IPS-NIHi7 (cell line): ENCODE measurements at regions not wholly inside any gene's neighbourhood (a gene's known extent, or its start where the extent isn't known, plus 50 kb on each side); places are given as distances from the start of the nearest gene placed in this dataset.

ENCODE experiments used
- DNase-seq: peaks from one replicate; pipeline ENCODE4 v3.0.0; 2012; ENCODE audit warnings: mixed read lengths; ENCODE audit errors: extremely low spot score

- no peak for DNase-seq
Measured at GRCh38 chr10:118175148-118175547, 128.4 kb upstream of the RAB11FIP2 start.

- DNase-seq: no peak
Measured at GRCh38 chr10:118173296-118173695, 126.6 kb upstream of the RAB11FIP2 start.

GRCh38 chr10:118171861-118172260, 125.1 kb upstream of the RAB11FIP2 start:
- no peak for DNase-seq

GRCh38 chr10:118167056-118167700, 120.4 kb upstream of the RAB11FIP2 start:
- no peak for DNase-seq

DNA sequence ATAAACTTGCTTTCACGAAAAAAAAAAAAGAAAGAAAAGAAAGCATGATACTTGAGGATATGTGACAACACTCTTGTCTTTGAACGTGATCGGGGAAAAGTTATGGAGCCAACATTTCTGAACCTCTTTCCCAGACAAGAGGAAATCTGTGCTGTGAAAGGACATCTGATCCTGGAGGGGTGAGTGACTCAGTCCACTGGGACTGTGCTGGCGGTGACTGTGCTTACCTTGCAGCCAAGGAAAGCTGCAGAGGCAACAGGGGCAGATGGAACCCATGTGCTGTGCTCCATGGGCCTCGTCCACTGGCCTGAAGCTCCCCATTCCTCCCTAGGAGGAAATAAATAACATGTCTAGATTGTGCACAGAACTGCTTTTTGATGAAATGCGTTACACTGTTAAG, 116.5 kb upstream of the RAB11FIP2 start:
- DNase-seq: no peak

DNA sequence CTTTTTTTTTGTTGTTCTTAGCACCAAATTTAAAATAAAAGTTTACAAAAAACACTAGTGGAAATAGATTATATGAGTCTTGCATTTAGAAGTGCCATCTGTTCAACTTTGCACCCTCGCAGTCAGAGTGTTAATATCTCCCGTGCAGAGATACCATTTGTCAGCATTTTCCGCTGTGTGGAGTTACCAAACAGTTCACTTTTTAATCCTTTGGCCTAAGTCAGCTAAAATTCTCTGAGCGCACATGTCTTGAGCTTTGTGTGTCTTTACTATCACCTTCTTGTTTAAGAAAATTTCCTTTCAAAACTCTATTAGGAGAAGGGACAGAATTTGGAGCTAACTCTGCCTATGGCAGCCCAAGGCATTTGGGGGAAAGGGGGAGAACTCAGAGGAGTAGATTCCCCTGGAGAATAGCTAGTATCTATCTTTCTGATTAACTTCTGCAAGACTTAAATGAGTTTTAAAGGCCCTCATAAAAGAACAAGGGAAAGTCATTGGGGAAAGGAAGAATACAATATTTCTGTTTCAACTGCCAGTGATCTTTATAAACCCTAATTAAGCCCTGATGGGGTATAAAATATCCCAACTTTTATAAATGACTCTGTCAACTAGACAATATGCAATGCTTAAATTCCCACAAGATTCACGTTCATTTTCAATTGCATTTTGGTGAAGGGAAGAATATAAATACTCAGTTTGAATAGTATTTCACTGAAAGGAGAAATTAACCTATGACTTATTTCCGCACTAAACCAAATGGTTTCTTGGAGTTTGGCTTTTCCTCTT, 114.9 kb upstream of the RAB11FIP2 start:
- no peak for DNase-seq

DNA sequence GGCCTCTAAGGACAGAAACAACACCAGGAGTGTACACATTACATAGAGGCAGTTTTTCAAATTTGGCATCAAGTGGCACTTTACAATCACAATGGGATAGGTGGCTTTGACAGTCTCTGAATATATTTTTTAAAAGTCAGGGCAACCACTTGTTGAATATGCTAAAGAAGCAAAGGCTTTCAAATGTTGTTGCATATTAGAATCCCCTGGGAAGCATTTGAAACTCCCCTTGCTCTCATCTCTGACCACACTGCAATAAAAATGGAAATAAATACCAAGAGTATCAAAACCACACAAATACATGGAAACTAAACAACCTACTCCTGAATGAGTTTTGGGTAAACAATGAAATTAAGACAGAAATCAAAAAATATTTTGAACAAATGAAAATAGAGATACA, 106.5 kb upstream of the RAB11FIP2 start:
- no peak for DNase-seq

DNA sequence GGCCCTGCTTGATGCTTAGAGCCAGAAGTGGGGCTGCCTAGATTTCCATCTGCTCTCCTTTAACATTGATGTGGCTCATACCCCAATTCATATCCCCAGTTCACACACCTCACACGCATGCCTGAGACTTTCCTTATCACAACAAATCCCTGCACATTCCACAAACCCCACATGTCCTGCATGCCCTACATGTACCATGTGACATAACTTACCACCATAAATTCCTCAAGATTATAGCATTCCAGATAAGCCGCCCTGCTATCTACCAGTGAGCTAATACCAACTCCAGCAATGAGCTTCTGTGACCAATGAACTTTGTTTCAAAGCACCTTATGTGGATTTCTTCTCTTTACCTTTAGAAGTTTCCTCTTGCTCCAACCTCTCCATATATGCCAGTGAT, 104.7 kb upstream of the RAB11FIP2 start:
- DNase-seq: no peak

GRCh38 chr10:118148247-118148646, 101.5 kb upstream of the RAB11FIP2 start:
- no peak for DNase-seq

GRCh38 chr10:118145256-118145655, 98.5 kb upstream of the RAB11FIP2 start:
- no peak for DNase-seq

DNA sequence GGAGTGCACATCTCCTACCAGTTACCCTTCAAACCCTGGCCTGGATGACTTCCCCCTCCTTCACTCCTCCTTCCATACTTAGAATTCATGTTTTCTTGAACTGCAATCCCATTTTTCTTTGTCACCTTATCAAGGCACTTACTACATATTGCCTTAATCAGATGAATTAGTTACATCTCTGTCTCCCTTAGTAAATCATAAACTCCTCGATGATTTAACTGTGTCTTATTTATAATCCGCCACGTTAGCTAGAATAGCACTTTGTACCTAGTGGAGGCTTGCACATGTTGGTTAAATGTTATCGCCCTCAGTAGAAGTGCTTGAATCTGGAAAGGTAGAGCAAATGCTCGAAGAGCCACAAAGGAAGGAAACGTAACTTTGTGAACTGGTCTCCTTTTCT, 94.7 kb upstream of the RAB11FIP2 start:
- DNase-seq: no peak

DNA sequence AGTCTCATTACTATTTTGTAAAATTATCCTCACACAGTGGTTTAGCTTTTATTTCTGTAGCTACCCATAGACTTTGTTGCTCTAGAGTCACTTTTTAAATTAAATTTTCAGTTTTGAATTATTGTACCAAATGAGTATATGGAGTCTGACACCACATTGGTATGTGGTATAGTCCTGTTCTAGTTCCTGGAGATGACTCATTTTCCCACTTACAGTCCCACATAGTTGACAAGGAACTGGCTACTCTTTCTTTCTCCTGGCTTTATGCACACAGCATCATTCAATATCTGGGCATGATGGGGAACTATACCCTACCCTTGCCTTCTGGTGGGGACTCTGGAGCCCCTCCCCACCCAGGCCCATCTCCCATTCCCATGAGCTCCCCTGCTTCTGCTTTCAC, 92.6 kb upstream of the RAB11FIP2 start:
- DNase-seq: no peak

DNA sequence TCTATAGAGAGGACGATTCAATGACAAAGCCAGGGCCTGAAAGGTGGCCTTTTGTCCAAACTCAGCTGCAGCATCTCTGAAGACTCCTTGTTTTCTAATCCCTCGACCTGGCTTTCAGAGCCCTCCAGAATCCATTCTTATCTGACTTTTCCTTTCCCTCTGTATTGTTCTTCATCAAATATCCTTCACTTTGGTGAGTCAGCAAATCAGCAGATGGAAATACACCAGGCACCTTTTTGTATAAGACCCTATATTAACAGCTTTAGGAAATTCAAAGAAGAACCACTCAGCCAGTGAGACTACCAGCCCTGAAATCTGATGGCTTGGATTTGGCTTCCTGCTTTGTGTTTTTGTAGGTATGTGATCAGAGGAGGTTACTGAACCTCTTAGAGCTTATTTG, 81.9 kb upstream of the RAB11FIP2 start:
- DNase-seq: no peak

DNA sequence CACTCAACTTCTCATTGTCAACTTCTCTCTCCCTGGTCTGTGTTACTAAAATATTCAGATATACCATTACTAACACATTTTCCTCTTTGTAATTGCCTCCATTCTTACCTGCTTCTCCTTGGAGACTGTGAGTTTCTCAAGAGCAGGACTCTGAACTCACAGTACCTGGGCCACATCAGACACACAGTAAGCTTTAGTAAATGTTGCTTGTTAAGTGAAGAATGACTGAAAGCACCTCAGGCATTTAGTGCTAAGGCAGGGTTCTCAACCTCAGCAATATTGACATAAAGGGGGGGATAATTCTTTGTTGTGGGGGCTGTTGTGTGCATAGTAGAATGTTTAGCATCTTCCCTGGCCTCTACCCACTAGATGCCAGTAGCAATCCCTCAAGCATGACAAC, 72.0 kb upstream of the RAB11FIP2 start:
- no peak for DNase-seq

DNA sequence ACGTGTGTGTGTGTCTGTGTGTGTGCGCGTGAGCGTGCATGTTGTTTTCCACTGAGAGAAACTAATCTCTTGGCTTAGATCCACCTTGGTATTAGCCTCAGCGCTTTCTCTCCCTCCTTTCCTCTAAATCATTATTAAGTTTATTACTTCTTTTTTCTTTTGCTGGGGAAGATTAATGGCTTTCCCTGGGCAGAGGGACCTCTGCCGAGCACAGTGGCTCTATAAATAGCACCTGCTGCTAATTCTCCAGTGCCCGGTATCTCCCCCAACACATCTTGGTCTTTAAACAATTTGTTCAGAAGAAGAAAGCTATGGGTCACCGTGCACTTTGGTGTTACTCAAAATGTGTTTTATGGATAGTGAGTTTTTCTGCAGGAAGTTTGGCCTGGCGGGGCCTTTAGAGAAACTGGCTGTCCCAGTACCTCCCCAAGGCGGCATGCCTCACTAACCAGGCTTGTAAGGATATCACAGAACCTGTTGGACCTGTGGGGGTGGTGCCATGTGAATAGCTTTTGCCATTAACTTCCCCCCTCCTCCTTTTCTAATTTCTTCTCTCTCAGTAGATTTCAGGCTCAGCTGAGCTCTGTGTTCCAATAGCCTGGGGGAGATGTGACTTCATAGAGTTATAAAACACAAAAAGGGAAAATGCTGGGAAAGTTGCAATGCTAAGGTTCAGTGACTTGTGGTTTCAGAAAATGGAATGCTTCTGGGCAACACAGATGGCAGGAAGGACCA, 70.1 kb upstream of the RAB11FIP2 start:
- DNase-seq: no peak

- DNase-seq: no peak
Measured at GRCh38 chr10:118116362-118116714, 69.6 kb upstream of the RAB11FIP2 start.

- no peak for DNase-seq
Measured at GRCh38 chr10:118115701-118116100, 69.0 kb upstream of the RAB11FIP2 start.

DNA sequence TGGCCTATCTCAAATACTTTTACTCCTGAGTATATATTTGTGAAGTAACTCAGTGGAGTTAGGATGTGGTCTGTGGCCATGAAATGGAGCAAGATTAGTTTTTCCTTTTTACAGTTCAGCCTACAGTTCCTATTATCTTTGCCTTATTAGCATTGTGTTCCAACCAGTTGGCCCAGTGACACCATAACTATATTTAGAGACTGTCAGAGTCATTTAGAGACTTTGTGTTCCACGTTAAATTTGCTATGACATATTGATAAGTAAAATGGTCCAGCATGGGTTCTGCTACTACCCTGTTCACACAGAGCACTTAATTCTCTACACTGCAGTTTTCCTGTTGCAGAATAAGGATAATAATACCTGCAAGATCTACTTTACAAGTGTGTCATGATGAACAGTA, 68.3 kb upstream of the RAB11FIP2 start:
- DNase-seq: no peak

DNA sequence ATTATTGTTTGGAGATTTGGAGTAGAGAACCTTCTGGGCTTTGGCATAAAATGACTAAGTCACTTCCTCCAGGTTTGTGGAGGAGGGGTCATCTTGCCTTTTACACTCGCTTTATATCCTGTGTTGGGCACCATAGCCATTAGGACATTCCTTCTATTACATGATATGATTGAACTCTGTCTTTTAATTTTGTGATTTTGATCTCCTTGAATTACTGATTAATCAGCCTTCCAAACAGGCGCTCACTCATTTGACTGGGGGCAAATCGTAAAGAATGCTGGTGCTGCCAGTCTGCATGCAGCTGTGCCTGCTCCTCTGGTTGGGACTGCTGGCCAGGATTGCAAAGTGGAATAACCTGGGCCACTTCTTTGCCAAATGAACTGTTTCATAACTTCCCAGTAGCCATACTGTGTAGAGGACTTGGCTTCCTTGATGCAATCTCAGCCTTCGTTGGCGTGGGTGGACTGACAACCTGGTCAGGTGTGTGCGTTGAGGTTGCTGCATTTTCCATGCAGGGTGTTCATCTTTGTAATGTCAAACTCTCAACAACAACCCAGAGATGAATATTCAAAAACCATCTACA, 65.9 kb upstream of the RAB11FIP2 start:
- DNase-seq: no peak

DNA sequence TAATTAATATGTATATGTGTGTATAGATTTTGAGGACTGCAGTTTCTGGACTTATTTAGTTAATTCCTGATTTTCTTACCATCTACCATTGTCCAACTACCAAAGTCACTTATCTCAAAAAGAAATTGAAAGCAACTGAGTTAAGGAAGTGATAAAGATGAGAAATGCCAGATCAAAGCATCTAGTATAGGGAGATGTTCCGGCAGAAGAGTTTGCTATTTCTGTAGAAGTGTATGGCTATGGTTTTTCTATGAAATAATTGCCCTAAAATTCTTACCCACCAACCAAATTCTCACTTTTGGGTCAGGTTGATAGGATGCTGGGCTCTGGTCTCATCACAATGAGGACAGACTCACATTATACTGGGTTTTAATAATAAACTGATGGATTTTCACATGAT, 64.0 kb upstream of the RAB11FIP2 start:
- no peak for DNase-seq

DNA sequence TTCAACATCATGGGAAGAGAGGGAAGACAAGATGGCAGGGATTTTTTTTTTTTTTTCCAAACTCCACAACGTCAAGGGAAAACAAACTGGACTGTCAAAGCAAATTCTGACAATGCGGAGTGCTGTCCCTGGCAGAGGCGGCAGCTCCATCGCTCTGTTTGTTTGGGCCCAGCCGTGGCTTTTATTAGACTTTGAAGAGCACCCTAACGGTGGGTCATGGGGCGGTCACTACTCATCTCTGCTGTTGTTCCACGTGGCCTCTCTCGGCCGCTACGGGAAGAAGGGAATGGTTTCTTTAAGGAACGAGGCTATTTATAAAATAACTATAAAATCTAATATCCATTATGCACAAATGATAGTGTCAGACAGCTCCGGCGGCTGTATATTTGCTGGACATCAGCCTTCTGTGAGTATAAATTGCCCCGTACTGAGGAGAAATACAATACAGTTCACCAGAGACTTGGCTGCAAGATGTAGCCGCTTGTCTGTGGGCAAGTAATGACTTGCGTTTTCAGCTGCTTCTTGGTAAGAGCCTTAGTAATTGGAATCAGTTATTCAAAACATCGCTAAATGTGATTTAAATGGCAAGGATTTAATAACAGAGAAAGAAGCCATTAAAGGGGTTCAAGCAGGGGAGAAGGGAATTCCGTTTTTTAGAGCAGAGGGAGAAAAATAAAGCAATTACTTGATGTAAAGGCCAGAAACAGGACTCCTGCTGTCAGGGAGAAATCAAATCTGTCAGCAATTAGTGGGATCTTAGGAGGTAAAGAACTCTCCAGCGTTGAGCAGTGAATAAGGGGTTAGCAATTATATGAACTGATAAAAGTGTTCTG, 61.7 kb upstream of the RAB11FIP2 start:
- no peak for DNase-seq

DNA sequence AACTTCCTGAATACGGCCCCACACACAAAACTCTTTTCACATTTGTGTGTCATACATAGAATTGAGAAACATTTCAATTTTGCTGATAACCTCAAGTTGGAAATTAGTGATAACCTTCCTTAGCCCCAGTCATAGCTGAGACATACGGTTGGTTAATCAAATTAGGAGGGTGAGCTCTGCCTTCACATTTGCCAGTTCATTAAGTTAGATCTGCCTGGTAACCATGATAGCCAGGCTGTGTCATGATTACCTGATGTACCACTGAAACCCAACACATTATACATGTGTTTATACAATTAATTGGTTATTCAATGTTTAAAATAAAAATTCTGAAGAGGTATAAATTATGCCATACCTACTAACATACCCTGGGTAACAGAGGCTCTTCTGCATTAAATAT, 60.8 kb upstream of the RAB11FIP2 start:
- DNase-seq: no peak
